DND-41 (cell line): ENCODE measurements at regions not wholly inside any gene's neighbourhood (a gene's known extent, or its start where the extent isn't known, plus 50 kb on each side); places are given as distances from the start of the nearest gene placed in this dataset.

ENCODE experiments used
- CTCF ChIP-seq: IDR thresholded peaks from 2 replicates; pipeline ENCODE4 v1.5.1; 2012; ENCODE audit warnings: borderline replicate concordance, low read length, moderate library complexity, mild to moderate bottlenecking; ENCODE audit not compliant: poor library complexity, severe bottlenecking; ENCODE audit errors: extremely low read depth
- EZH2 ChIP-seq: IDR thresholded peaks from 3 replicates; pipeline ENCODE4 v1.6.1; 2012; ENCODE audit warnings: borderline replicate concordance, low read depth, mild to moderate bottlenecking, moderate library complexity, low read length, inconsistent platforms; ENCODE audit not compliant: severe bottlenecking

- TF ChIP-seq CTCF = no peak
- no peak for TF ChIP-seq EZH2
These were observed 99.7 kb upstream of the VGLL3 start for GRCh38 chr3:87090631-87091030.
